Peyer's patch (tissue), 4 donors: ENCODE measurements at regions not wholly inside any gene's neighbourhood (a gene's known extent, or its start where the extent isn't known, plus 50 kb on each side); places are given as distances from the start of the nearest gene placed in this dataset.
A peak's percentile ranks its signal among the peaks of the same experiment; 100 is the strongest.

Source experiments
- DNase-seq, 3 donors: peaks; one replicate each; pipeline ENCODE4 v3.0.0-alpha.2; 2017 to 2019
- H3K27ac ChIP-seq, 4 donors: fragments of 200-600 bp; sonication (generic); one replicate each; pipeline ENCODE4 v1.5.1; 2016 to 2019
- H3K27me3 ChIP-seq, 2 donors: fragments of 200-600 bp; sonication (generic); one replicate each; pipeline ENCODE4 v1.5.1; 2019
- H3K36me3 ChIP-seq, 3 donors: fragments of 200-600 bp; sonication (generic); one replicate each; pipeline ENCODE4 v1.5.1; 2016 to 2019
- H3K4me1 ChIP-seq, 4 donors: fragments of 200-600 bp; sonication (generic); one replicate each; pipeline ENCODE4 v1.5.1; 2016 to 2019
- H3K4me3 ChIP-seq, 4 donors: fragments of 200-600 bp; sonication (generic); 1 replicate in 3 of 4; 2 replicates in 1 of 4; pipeline ENCODE4 v1.5.1; 2016 to 2019; ENCODE audit warnings: mild to moderate bottlenecking in 1 of 4
- H3K9me3 ChIP-seq, 4 donors: fragments of 200-600 bp; sonication (generic); one replicate each; pipeline ENCODE4 v1.5.1; 2016 to 2019; ENCODE audit warnings: mild to moderate bottlenecking in 1 of 4
- CTCF ChIP-seq, 6 experiments: fragments of 450-650 bp in 4 of 6; fragments of 200-600 bp in 2 of 6; sonication (generic) in 1 of 6; IDR thresholded peaks; one replicate each; pipeline ENCODE4 v1.5.1; 2017 to 2019; ENCODE audit warnings: antibody characterized with exemption in 6 of 6, mild to moderate bottlenecking in 3 of 6, moderate library complexity in 1 of 6
- POLR2A ChIP-seq, 2 donors: fragments of 450-650 bp; IDR thresholded peaks; one replicate each; pipeline ENCODE4 v1.5.1; 2017; ENCODE audit warnings: antibody characterized with exemption in 2 of 2, mild to moderate bottlenecking in 2 of 2, moderate library complexity in 2 of 2

- H3K27ac ChIP-seq: no peak overlapping the region
- H3K4me1 ChIP-seq: no peaks in the 10 kb centered on the region
- no peak overlapping the region for H3K4me3 ChIP-seq
- no peaks in the 10 kb centered on the region for H3K9me3 ChIP-seq
- TF ChIP-seq CTCF (IDR thresholded peaks at IDR 0.05) (no peak), POLR2A (IDR thresholded peaks at IDR 0.05) (no peak)
- DNase-seq: no peak
- H3K27me3 ChIP-seq: no peaks in the 10 kb centered on the region
- H3K36me3 ChIP-seq: no peaks in the 10 kb centered on the region
Measured at GRCh38 chr3:69554576-69554975, 168.7 kb upstream of the FRMD4B start.

- no peak for DNase-seq
- no peak for TF ChIP-seq POLR2A (IDR thresholded peaks at IDR 0.05)
- no peak for TF ChIP-seq CTCF (IDR thresholded peaks at IDR 0.05)
- Histone ChIP-seq H3K9me3 (no peaks in the 10 kb centered on the region), H3K4me1 (no peaks in the 10 kb centered on the region), H3K27ac (no peak overlapping the region), H3K4me3 (no peak overlapping the region), H3K36me3 (no peaks in the 10 kb centered on the region), H3K27me3 (no peaks in the 10 kb centered on the region)
Measured at GRCh38 chr3:69553888-69554287, 168.0 kb upstream of the FRMD4B start.

DNA sequence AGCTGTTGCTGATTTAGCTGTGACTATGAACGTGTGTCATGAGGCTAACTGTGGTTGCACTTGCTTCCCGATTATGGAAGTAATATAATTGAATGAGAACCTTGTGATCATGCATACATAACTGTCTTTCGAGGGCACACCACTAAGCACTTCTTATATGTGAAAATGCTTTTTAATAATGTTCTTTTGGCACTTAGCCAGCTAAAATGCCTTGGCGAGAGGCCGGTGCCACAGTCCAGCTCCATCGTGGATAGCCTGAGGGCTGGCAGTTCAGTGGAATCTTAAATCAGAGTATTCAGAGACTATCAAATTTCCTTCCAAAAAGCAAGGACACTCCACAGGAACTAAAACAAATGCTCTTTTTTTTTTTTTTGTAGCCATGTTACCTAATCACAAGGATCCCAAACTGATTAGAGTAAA, 161.6 kb upstream of the FRMD4B start:
- H3K4me3 ChIP-seq: no peak overlapping the region
- no peak overlapping the region for H3K27ac ChIP-seq
- no peak for TF ChIP-seq POLR2A (IDR thresholded peaks at IDR 0.05)
- no peak for TF ChIP-seq CTCF (IDR thresholded peaks at IDR 0.05)
- peaks cover 0 to 5% (median 0%) of the 10 kb centered on the region in 4 donors for H3K4me1 ChIP-seq
- H3K27me3 ChIP-seq: peaks cover 0 to 3% of the 10 kb centered on the region in 2 donors
- no peaks in the 10 kb centered on the region for H3K9me3 ChIP-seq
- no peak for DNase-seq
- no peaks in the 10 kb centered on the region for H3K36me3 ChIP-seq

GRCh38 chr3:69542805-69543429, 157.0 kb upstream of the FRMD4B start:
- H3K4me3 ChIP-seq: peak overlapping the region in 3 of 4 donors; percentile 15 to 44 (median 42)
- DNase-seq: no peak

GRCh38 chr3:69542089-69542804, 156.4 kb upstream of the FRMD4B start:
- no peak for DNase-seq
- Histone ChIP-seq H3K36me3 (no peaks in the 10 kb centered on the region), H3K27me3 (peaks cover 0 to 11% of the 10 kb centered on the region in 2 donors), H3K4me1 (peaks cover 0 to 15% (median 0%) of the 10 kb centered on the region in 4 donors), H3K4me3 (peak overlapping the region; percentile 15 to 44 (median 32)), H3K27ac (no peak overlapping the region), H3K9me3 (no peaks in the 10 kb centered on the region)
- TF ChIP-seq CTCF (IDR thresholded peaks at IDR 0.05): no peak
- no peak for TF ChIP-seq POLR2A (IDR thresholded peaks at IDR 0.05)

More at GRCh38 chr3:69542805-69543429, 157.0 kb upstream of the FRMD4B start:
- Histone ChIP-seq H3K9me3 (no peaks in the 10 kb centered on the region), H3K4me1 (peaks cover 0 to 15% (median 0%) of the 10 kb centered on the region in 4 donors), H3K27me3 (peaks cover 0 to 11% of the 10 kb centered on the region in 2 donors), H3K27ac (no peak overlapping the region), H3K36me3 (no peaks in the 10 kb centered on the region)
- TF ChIP-seq CTCF (IDR thresholded peaks at IDR 0.05): no peak
- no peak for TF ChIP-seq POLR2A (IDR thresholded peaks at IDR 0.05)
